IPS-15b (cell line): ENCODE measurements at regions not wholly inside any gene's neighbourhood (a gene's known extent, or its start where the extent isn't known, plus 50 kb on each side); places are given as distances from the start of the nearest gene placed in this dataset.

Experiments used
- H3K27me3 ChIP-seq: one replicate; pipeline ENCODE4 v1.6.1; 2013; ENCODE audit warnings: low read length; ENCODE audit not compliant: control insufficient read depth, insufficient read depth
- H3K36me3 ChIP-seq: one replicate; pipeline ENCODE4 v1.6.1; 2013; ENCODE audit warnings: low read length; ENCODE audit not compliant: control insufficient read depth, insufficient read depth
- H3K4me1 ChIP-seq: one replicate; pipeline ENCODE4 v1.6.1; 2013; ENCODE audit warnings: mild to moderate bottlenecking, low read length; ENCODE audit not compliant: control insufficient read depth, insufficient read depth
- H3K4me3 ChIP-seq: one replicate; pipeline ENCODE4 v1.5.1; 2013; ENCODE audit warnings: low read depth, low read length
- H3K9ac ChIP-seq: one replicate; pipeline ENCODE4 v1.6.1; 2013; ENCODE audit warnings: low read depth, mild to moderate bottlenecking, low read length
- H3K9me3 ChIP-seq: one replicate; pipeline ENCODE4 v1.6.1; 2013; ENCODE audit warnings: mild to moderate bottlenecking, low read length; ENCODE audit not compliant: control insufficient read depth, insufficient read depth

DNA sequence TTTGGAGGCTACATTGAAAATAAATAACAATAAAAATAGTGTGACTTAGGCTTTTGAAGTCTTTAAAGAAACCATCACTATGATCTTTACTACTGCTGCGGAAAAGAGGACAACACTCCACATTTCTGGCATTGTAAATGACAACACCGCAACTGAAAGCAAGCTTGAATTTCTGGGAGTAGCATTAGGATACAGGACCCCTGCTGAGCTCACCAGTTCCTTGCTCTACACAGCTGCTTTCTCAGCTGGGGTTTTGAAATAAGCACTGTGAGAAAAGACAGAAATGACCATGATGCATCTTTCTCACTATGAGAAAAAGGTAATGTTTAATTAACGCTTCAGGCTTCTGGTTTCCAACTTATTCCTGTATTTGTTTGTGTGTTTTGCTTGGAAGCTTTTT is 168.0 kb downstream of the TAF11L14 start:
- Histone ChIP-seq H3K4me3 (no peak overlapping the region), H3K4me1 (peaks cover 9% of the 10 kb centered on the region), H3K9ac (no peak overlapping the region), H3K36me3 (no peaks in the 10 kb centered on the region), H3K9me3 (no peaks in the 10 kb centered on the region), H3K27me3 (no peaks in the 10 kb centered on the region)

DNA sequence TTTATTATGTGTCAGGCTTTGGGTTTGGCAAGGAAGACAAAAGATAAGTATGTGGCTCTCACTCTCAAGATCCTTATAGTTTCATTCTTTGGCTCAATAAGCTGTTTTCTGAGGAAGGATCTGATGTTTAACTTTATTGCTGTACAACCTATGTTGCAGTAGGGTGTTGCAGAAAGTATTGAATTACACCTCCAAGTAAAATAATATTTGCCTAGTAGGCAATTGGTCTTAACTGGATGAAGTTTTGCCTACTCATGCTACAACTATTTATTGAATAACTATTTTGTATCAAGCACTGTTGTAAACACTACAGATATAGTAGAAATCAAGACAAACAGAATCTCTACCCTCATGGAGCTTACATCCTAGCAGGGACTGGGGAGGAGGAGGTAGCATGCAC is 169.7 kb downstream of the TAF11L14 start:
- no peaks in the 10 kb centered on the region for H3K27me3 ChIP-seq
- no peak overlapping the region for H3K9ac ChIP-seq
- no peaks in the 10 kb centered on the region for H3K9me3 ChIP-seq
- H3K36me3 ChIP-seq = no peaks in the 10 kb centered on the region
- peaks cover 9% of the 10 kb centered on the region for H3K4me1 ChIP-seq
- H3K4me3 ChIP-seq = no peak overlapping the region

DNA sequence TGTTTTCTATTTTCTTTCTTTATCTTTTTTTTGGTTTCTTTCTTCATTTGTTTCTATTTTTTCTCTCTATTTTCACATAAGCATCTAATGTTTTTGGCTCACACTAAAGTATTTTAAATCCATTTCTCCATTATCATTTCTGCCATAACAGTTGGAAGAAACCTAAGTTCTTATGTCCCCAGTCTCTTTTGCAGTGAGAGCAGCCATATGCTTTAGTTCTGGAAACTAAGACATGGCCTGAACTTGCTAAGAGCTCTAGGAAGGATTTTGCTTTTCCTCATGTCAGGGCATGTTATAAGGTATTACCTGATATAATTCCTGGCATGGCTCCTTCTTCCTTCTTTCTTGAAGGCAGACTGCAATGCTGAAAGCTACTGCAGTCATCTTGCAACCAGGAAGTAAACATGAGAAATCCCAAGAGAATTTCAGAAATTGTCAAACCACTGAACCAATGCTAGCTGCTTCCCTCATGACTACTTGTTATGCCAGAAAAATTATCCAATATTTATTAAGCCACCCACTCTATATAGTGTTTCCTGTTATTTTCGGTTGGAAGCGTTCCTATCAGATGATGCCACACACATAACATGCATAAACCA is 171.1 kb downstream of the TAF11L14 start:
- H3K9ac ChIP-seq = no peak overlapping the region
- H3K27me3 ChIP-seq = no peaks in the 10 kb centered on the region
- no peaks in the 10 kb centered on the region for H3K36me3 ChIP-seq
- no peaks in the 10 kb centered on the region for H3K9me3 ChIP-seq
- H3K4me3 ChIP-seq = no peak overlapping the region
- peaks cover 9% of the 10 kb centered on the region for H3K4me1 ChIP-seq

DNA sequence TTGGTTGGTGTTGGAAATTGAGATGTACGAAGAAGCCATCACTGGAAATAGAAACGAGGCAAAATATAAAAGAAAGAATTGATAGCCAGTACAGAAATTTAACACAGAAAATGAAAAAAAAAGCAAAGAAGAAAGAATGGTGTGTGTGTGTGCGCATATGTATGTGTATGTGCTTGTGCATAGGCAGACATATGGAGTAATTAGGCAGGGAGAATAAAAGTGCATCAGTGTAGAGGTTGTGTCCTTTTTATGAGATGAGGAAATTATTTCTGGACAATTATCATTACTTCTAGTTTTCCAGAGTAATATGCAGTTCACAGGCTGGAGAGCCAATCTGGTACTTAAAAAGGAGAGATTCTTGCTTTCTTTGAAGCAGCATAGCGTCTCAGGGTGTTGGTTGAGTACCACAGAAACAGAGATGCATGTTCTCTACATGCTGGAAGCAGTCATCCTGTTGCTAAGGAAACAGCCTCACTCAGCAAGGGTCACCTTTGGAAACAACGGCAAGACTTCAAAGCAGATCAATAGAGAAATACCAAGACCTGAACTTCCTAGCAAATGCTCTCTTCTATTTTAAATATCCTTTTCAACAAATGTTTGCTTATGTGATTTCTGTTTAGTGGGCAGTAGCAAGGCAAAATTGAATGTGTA is 172.7 kb downstream of the TAF11L14 start:
- H3K9ac ChIP-seq = no peak overlapping the region
- H3K36me3 ChIP-seq = no peaks in the 10 kb centered on the region
- H3K9me3 ChIP-seq = no peaks in the 10 kb centered on the region
- no peaks in the 10 kb centered on the region for H3K27me3 ChIP-seq
- H3K4me3 ChIP-seq = no peak overlapping the region
- H3K4me1 ChIP-seq = peaks cover 9% of the 10 kb centered on the region

DNA sequence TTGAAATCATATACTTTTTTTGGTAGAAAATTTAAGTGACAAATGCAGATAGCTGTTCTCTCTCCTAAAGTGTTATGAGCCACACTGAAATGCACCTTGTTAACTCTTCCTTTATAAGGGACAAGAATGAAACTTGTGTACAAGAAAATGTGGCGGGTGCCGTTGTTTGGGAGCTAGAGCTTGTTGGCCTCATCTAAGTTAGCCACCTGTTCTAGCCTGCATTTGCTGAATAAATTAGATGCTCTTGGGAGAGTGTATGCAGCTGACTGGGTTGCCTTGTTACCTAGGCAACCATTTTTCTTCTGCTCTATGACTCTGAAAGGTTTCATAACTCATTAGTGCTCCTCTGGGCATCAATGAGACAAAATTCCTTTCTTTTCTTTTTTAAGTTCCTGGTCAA is 174.3 kb downstream of the TAF11L14 start:
- Histone ChIP-seq H3K36me3 (no peaks in the 10 kb centered on the region), H3K4me1 (no peaks in the 10 kb centered on the region)

DNA sequence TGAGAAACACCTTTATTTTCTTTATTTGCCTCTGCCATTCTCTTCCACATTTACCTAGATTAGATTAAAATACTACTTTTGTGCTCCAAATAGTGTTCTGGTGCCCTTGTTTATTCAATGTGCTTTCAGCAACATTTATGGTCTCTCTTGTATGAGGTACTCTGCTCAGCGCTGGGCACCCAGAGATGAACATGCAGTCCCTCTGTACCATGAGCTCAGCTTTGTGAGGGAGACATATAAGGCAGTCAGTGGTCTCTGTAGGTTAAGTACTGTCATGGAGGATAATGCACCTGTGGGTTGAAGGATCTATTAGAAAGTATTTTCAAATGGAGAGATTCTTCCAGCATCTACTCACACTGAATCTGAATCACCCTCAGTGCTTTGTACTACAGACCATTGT is 176.5 kb downstream of the TAF11L14 start:
- Histone ChIP-seq H3K4me1 (no peaks in the 10 kb centered on the region), H3K9ac (no peak overlapping the region), H3K36me3 (no peaks in the 10 kb centered on the region), H3K9me3 (no peaks in the 10 kb centered on the region), H3K4me3 (no peak overlapping the region), H3K27me3 (no peaks in the 10 kb centered on the region)

More for the DNA sequence above, 174.3 kb downstream of the TAF11L14 start:
- Histone ChIP-seq H3K4me3 (no peak overlapping the region), H3K9ac (no peak overlapping the region), H3K27me3 (no peaks in the 10 kb centered on the region), H3K9me3 (no peaks in the 10 kb centered on the region)

DNA sequence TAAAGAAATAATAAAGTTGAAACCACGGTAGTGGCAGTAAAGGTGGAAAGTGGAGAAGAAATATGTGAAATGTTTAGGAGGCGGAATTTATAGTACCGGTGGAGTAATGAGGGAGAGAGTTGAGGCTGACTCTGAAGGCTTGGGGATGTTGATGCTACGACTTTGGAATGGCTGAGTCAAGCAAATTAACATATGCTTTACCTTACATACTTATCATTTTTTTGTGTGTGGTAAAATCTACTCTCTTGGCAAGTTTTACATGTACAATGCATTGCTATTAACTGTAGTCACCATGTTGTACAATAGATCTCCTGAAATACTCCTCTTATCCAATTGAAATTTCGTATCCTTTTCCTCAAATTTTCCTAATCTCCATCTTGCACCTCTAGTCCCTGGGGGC is 179.0 kb downstream of the TAF11L14 start:
- Histone ChIP-seq H3K9me3 (no peaks in the 10 kb centered on the region), H3K36me3 (no peaks in the 10 kb centered on the region), H3K9ac (no peak overlapping the region), H3K4me3 (no peak overlapping the region), H3K4me1 (no peaks in the 10 kb centered on the region), H3K27me3 (no peaks in the 10 kb centered on the region)

DNA sequence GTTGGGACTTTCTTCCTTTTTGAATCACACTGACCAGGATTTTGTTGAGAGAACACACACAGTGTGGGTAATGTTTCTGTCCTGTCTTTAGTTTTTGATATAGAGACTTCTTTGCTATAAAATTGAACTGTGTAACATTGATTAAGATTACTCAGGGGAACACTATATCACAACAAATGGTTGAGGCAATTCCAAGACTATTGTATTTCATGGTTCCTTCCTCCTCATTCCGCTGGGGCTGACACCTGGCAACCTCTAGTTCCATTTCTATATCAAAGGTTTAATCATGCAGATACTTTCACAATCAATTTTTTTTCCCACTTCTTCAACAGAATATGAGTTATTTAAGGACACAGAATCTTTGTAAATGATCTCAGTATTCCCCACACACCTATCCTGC is 182.2 kb downstream of the TAF11L14 start:
- Histone ChIP-seq H3K4me1 (no peaks in the 10 kb centered on the region), H3K36me3 (no peaks in the 10 kb centered on the region), H3K27me3 (no peaks in the 10 kb centered on the region), H3K9me3 (no peaks in the 10 kb centered on the region), H3K9ac (no peak overlapping the region), H3K4me3 (no peak overlapping the region)

DNA sequence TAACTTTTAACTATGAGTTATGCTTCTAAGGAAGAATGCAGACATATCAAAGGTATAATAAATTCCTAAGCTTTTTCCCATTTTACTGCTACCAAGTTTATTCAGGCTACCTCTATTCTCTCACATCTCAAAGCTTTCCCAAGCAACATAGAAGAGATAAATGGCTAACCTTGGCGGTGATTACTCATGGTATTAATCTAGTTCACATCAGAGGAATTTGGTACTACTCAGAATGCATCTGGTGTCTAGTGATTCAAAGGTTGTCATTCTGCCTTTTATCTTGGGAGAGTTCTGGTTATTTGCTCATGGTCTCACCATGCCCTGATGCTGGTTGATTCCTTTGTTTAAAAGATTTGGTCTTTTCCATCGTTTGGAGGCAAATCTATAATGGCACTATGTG is 182.7 kb downstream of the TAF11L14 start:
- Histone ChIP-seq H3K9me3 (no peaks in the 10 kb centered on the region), H3K27me3 (no peaks in the 10 kb centered on the region), H3K9ac (no peak overlapping the region), H3K4me3 (no peak overlapping the region), H3K4me1 (no peaks in the 10 kb centered on the region), H3K36me3 (no peaks in the 10 kb centered on the region)

DNA sequence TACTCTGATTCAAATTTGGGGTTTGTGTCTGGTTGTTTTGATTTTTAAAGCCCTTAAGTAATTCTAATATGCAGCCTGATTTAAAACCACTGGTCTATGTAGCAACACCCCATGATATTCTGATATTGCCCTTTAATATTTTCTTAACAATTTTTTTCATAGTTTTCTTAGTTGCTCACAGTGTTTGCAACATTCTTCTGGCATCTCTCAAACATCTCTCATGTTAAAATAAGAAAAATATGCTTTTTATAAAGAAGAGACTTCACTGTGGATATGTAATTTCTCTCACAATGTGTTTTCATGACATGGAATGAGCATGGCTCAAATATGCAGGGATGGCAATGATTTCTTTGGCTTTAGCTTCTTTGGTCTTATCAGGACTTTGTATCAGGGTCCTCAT is 183.7 kb downstream of the TAF11L14 start:
- H3K27me3 ChIP-seq = no peaks in the 10 kb centered on the region
- no peaks in the 10 kb centered on the region for H3K36me3 ChIP-seq
- H3K4me3 ChIP-seq = no peak overlapping the region
- H3K9ac ChIP-seq = no peak overlapping the region
- no peaks in the 10 kb centered on the region for H3K9me3 ChIP-seq
- no peaks in the 10 kb centered on the region for H3K4me1 ChIP-seq

DNA sequence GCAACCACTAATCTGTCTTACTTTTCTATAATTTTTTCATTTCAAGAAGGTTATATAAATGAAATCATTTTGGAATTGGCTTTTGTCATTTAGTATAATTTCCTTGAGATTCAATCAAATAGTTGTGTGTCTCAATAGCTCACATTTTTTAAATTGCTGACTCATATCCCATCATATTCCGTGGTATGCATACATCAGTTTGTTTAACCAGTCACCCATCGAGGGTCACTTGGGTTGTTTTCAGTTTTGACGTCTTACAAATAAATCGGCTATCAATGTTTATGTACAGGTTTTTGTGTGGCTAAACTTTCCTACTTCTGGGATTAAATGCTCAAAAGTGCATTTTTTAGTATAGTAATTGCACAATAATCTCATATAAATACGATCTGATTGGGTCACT is 185.5 kb downstream of the TAF11L14 start:
- Histone ChIP-seq H3K4me3 (no peak overlapping the region), H3K27me3 (no peaks in the 10 kb centered on the region), H3K9ac (no peak overlapping the region), H3K36me3 (no peaks in the 10 kb centered on the region), H3K9me3 (no peaks in the 10 kb centered on the region), H3K4me1 (no peaks in the 10 kb centered on the region)

DNA sequence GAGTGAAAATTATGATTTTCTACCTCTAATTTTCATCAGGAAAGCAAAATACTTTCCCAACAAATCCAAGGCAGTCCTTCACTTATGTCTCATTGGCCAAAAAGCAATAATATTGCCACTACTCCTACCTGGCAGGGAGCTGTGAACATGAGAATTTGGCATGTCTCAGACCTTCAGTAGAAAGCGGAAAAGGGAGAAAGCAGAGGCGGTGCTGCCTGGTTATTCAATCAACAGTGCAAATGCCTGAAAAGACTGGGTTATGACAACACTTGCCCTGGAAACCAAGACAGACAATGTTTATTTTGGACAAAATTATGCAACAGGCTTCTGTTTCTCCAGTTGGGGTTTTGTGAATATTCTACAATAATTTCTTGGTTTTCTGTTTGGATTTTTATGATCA is 194.4 kb downstream of the TAF11L14 start:
- Histone ChIP-seq H3K27me3 (no peaks in the 10 kb centered on the region), H3K36me3 (no peaks in the 10 kb centered on the region), H3K4me1 (no peaks in the 10 kb centered on the region), H3K9me3 (no peaks in the 10 kb centered on the region), H3K4me3 (no peak overlapping the region), H3K9ac (no peak overlapping the region)
